ENCODE measurements at regions not wholly inside any gene's neighbourhood (a gene's known extent, or its start where the extent isn't known, plus 50 kb on each side); places are given as distances from the start of the nearest gene placed in this dataset.

DNA sequence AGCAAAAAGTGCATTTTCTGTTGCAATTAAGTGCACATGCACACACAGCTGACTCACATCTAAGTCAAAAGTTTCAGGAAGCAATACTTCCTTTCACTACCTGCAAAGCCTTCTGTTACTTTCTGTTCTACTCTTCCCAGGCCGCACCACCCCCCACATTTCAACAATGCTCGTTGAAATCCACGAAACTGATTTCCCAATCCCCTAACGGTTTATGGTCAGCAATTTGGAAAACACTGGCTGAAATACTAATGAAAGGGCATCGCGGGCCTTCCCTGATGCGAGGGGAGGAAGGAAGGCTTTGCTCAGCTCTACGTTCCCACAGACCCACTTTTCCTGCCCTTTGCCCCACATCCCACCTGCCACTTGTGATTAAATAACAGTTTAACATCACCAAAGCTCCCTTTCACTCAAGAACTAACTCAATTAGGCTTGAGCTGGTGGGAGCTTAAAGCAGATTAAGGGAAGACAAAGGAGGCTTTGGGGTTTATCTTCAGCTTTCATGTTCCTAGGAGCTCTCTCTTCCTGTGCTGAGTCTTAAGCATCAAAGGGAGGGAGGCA, 243.2 kb upstream of the RAB4A start:
- 41 to 42% methylated on average over 8 of the region's 8 CpGs for WGBS, 2 donors (ENCODE audit: low coverage in 1 of 2)
- H3K27ac ChIP-seq: peak overlapping the region in 2 of 4 donors; percentile 38 to 39

DNA sequence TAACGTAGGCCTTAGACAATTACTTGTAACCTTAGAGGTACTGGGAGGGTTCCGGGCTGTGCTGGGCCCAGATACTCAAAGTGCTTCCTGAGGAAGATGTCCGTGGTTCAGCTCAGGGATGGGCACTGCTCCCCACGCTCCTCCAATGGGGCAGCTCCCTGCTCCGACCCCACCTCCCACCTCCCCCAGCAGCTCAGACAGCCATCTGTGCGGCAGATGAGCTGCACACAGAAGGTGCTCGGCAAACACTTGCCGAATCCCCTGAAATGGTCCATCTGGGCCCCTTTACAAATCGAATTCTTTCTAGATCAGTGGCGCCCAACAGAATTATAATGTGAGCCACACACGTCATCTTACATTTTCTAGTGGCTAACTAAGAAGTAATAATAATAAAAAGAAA, 242.4 kb upstream of the RAB4A start:
- DNase-seq: no peak
- Histone ChIP-seq H3K27me3 (no peaks in the 10 kb centered on the region), H3K4me3 (no peak overlapping the region), H3K27ac (no peak overlapping the region), H3K4me1 (peaks cover 0 to 6% (median 0%) of the 10 kb centered on the region in 4 donors), H3K36me3 (no peaks in the 10 kb centered on the region), H3K9me3 (no peaks in the 10 kb centered on the region)
- intact Hi-C loops (cut with DNase I; ENCODE audit: low total_unique reads) (no loop called here), in situ Hi-C loops (cut with MboI; ENCODE audit: low pct_ligation_motif_present in 1 of 4, low pct_unique_long_range_greater_than_20kb in 1 of 4, low sequenced_read_pairs in 3 of 4) (no loop called here)
- WGBS, 2 donors (ENCODE audit: low coverage in 1 of 2): 86 to 96% methylated on average over 5 to 11 of the region's 11 CpGs
- TF ChIP-seq EP300 (IDR thresholded peaks at IDR 0.05; ENCODE audit: low read depth): no peak
- no peak for TF ChIP-seq POLR2A (IDR thresholded peaks at IDR 0.05)
- TF ChIP-seq POLR2AphosphoS5 (IDR thresholded peaks at IDR 0.05): no peak
- no peak for TF ChIP-seq CTCF (IDR thresholded peaks at IDR 0.05)

More for the DNA sequence above, 243.2 kb upstream of the RAB4A start:
- peak; percentile 34 for DNase-seq
- intact Hi-C loops (cut with DNase I; ENCODE audit: low total_unique reads): no loop called here
- TF ChIP-seq CTCF (IDR thresholded peaks at IDR 0.05) (no peak), POLR2AphosphoS5 (IDR thresholded peaks at IDR 0.05) (peak in 1 of 3 donors; percentile 11)
- Histone ChIP-seq H3K4me1 (peaks cover 0 to 6% (median 0%) of the 10 kb centered on the region in 4 donors), H3K4me3 (no peak overlapping the region), H3K9me3 (no peaks in the 10 kb centered on the region), H3K27me3 (no peaks in the 10 kb centered on the region), H3K36me3 (no peaks in the 10 kb centered on the region)
- in situ Hi-C loops (cut with MboI; ENCODE audit: low pct_ligation_motif_present in 1 of 4, low pct_unique_long_range_greater_than_20kb in 1 of 4, low sequenced_read_pairs in 3 of 4): no loop called here

GRCh38 chr1:229028987-229029878, 241.7 kb upstream of the RAB4A start:
- Histone ChIP-seq H3K4me1 (peaks cover 0 to 6% (median 0%) of the 10 kb centered on the region in 4 donors), H3K36me3 (no peaks in the 10 kb centered on the region), H3K27me3 (no peaks in the 10 kb centered on the region), H3K9me3 (no peaks in the 10 kb centered on the region), H3K27ac (no peak overlapping the region), H3K4me3 (no peak overlapping the region)
- no peak for DNase-seq
- in situ Hi-C loops (cut with MboI; ENCODE audit: low pct_ligation_motif_present in 1 of 4, low pct_unique_long_range_greater_than_20kb in 1 of 4, low sequenced_read_pairs in 3 of 4): no loop called here
- TF ChIP-seq CTCF (IDR thresholded peaks at IDR 0.05): no peak
- no peak for TF ChIP-seq POLR2A (IDR thresholded peaks at IDR 0.05)
- no peak for TF ChIP-seq POLR2AphosphoS5 (IDR thresholded peaks at IDR 0.05)
- TF ChIP-seq EP300 (IDR thresholded peaks at IDR 0.05; ENCODE audit: low read depth): no peak
- WGBS, 2 donors (ENCODE audit: low coverage in 1 of 2): 94 to 100% methylated on average over 3 to 10 of the region's 10 CpGs
- intact Hi-C loops (cut with DNase I; ENCODE audit: low total_unique reads): no loop called here

DNA sequence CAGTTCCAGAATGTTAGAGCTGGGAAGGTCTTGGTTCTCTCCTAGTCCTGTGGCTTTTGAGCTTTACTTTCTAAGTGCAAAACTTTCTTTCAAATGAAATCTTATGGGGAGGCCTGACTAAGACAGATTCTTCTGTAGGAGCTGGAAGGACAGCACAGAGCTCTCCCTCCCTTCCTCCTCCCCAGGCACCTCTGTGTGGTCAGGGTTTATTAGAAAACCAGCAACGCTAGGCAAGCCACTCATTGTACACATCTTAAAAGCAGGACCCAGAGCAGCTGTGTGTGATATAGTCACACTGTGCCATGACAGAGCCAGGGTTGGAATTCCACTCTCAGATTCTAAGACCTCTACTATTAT, 241.1 kb upstream of the RAB4A start:
- in situ Hi-C loops (cut with MboI; ENCODE audit: low pct_ligation_motif_present in 1 of 4, low pct_unique_long_range_greater_than_20kb in 1 of 4, low sequenced_read_pairs in 3 of 4): no loop called here

More for the DNA sequence above, 241.1 kb upstream of the RAB4A start:
- no peak for DNase-seq
- H3K36me3 ChIP-seq: no peaks in the 10 kb centered on the region
- 86 to 100% methylated on average over 1 of the region's 1 CpG for WGBS, 2 donors (ENCODE audit: low coverage in 1 of 2)
- no peaks in the 10 kb centered on the region for H3K27me3 ChIP-seq
- no peaks in the 10 kb centered on the region for H3K9me3 ChIP-seq
- intact Hi-C loops (cut with DNase I; ENCODE audit: low total_unique reads): no loop called here
- no peak for TF ChIP-seq CTCF (IDR thresholded peaks at IDR 0.05)
- no peak for TF ChIP-seq POLR2AphosphoS5 (IDR thresholded peaks at IDR 0.05)
- no peak for TF ChIP-seq EP300 (IDR thresholded peaks at IDR 0.05; ENCODE audit: low read depth)
- no peak for TF ChIP-seq POLR2A (IDR thresholded peaks at IDR 0.05)
- no peak overlapping the region for H3K27ac ChIP-seq
- H3K4me1 ChIP-seq: peaks cover 0 to 1% (median 0%) of the 10 kb centered on the region in 4 donors
- H3K4me3 ChIP-seq: no peak overlapping the region
